ENCODE measurements at regions not wholly inside any gene's neighbourhood (a gene's known extent, or its start where the extent isn't known, plus 50 kb on each side); places are given as distances from the start of the nearest gene placed in this dataset.
"Not testable (repeated sequence)": the region's sequence is repeated elsewhere in the genome, so short reads cannot be mapped to it uniquely, and the experiment has no call there.

DNA sequence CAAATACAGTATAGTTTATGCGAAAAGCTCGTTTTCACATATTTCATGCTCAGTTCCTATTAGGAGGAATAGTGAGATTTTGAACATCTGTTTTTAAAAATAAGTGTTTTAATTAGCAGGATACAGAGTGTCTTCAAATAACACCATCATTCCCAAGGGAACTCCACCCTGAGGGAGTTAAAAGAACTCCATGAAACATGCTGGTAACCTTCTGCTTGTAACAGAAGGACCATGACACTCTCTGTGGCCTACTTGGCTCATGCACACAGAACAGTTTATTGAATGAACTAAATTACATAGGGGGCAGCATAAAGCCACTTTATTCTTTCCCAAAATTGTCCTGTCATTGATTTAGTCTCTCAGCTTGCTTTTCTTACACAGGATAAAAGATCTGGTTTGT lies 809.5 kb upstream of the SLITRK6 start:
- TF ChIP-seq, protein P1, sequence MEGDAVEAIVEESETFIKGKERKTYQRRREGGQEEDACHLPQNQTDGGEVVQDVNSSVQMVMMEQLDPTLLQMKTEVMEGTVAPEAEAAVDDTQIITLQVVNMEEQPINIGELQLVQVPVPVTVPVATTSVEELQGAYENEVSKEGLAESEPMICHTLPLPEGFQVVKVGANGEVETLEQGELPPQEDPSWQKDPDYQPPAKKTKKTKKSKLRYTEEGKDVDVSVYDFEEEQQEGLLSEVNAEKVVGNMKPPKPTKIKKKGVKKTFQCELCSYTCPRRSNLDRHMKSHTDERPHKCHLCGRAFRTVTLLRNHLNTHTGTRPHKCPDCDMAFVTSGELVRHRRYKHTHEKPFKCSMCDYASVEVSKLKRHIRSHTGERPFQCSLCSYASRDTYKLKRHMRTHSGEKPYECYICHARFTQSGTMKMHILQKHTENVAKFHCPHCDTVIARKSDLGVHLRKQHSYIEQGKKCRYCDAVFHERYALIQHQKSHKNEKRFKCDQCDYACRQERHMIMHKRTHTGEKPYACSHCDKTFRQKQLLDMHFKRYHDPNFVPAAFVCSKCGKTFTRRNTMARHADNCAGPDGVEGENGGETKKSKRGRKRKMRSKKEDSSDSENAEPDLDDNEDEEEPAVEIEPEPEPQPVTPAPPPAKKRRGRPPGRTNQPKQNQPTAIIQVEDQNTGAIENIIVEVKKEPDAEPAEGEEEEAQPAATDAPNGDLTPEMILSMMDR (IDR thresholded peaks at IDR 0.05; ENCODE audit: poor library complexity, severe bottlenecking): no peak
- DNase-seq (ENCODE audit: low spot score): no peak

DNA sequence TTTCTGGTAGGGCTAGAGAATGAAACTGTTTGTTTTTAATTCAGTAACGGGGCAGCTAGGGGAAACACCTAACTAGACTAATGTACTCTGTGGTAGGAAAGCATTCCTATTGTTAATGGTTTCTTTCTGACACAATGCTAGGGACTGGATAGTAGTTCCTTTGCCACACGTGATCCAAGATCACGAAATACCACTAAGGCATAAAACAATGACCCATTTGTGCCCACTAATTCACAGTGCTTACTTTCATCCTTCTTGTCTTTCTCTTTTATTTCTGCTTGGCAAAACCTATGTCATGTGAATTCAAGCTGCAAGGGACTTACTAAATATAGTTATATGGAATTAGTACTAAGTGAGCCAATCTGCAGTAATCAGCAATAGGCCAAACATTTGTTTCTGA lies 834.1 kb upstream of the SLITRK6 start:
- Histone ChIP-seq H3K4me1 (ENCODE audit: insufficient read depth, poor library complexity, severe bottlenecking) (no peaks in the 10 kb centered on the region), H3K9me3 (ENCODE audit: severe bottlenecking) (no peaks in the 10 kb centered on the region), H3K27ac (ENCODE audit: poor library complexity, severe bottlenecking) (no peak overlapping the region), H3K4me3 (ENCODE audit: severe bottlenecking) (no peak overlapping the region), H3K27me3 (ENCODE audit: insufficient read depth, poor library complexity, severe bottlenecking) (no peaks in the 10 kb centered on the region), H3K36me3 (ENCODE audit: low read depth) (no peaks in the 10 kb centered on the region)
- DNase-seq (ENCODE audit: low spot score): no peak
- TF ChIP-seq, protein P1 (IDR thresholded peaks at IDR 0.05; ENCODE audit: poor library complexity, severe bottlenecking): no peak
- no peak for ATAC-seq (ENCODE audit: low read depth)

More for the DNA sequence above, 809.5 kb upstream of the SLITRK6 start:
- no peaks in the 10 kb centered on the region for H3K27me3 ChIP-seq (ENCODE audit: insufficient read depth, poor library complexity, severe bottlenecking)
- no peak for ATAC-seq (ENCODE audit: low read depth)
- no peaks in the 10 kb centered on the region for H3K4me1 ChIP-seq (ENCODE audit: insufficient read depth, poor library complexity, severe bottlenecking)
- H3K9me3 ChIP-seq (ENCODE audit: severe bottlenecking): no peaks in the 10 kb centered on the region
- no peaks in the 10 kb centered on the region for H3K36me3 ChIP-seq (ENCODE audit: low read depth)
- H3K27ac ChIP-seq (ENCODE audit: poor library complexity, severe bottlenecking): no peak overlapping the region
- no peak overlapping the region for H3K4me3 ChIP-seq (ENCODE audit: severe bottlenecking)

DNA sequence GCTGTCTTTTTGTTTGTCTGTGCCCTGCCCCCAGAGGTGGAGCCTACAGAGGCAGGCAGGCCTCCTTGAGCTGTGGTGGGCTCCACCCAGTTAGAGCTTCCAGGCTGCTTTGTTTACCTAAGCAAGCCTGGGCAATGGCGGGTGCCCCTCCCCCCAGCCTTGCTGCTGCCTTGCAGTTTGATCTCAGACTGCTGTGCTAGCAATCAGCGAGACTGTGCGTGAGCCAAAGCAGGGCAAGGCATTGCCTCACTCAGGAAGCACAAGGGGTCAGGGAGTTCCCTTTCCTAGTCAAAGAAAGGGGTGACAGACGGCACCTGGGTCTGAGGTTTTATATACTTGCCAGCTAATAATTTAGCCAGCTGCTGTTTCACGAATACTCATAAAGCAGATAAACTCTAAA lies 852.0 kb upstream of the SLITRK6 start:
- not testable (repeated sequence) for H3K27me3 ChIP-seq (ENCODE audit: insufficient read depth, poor library complexity, severe bottlenecking); H3K27ac ChIP-seq (ENCODE audit: poor library complexity, severe bottlenecking); H3K9me3 ChIP-seq (ENCODE audit: severe bottlenecking); H3K4me1 ChIP-seq (ENCODE audit: insufficient read depth, poor library complexity, severe bottlenecking); DNase-seq (ENCODE audit: low spot score); H3K4me3 ChIP-seq (ENCODE audit: severe bottlenecking); ATAC-seq (ENCODE audit: low read depth); H3K36me3 ChIP-seq (ENCODE audit: low read depth)

DNA sequence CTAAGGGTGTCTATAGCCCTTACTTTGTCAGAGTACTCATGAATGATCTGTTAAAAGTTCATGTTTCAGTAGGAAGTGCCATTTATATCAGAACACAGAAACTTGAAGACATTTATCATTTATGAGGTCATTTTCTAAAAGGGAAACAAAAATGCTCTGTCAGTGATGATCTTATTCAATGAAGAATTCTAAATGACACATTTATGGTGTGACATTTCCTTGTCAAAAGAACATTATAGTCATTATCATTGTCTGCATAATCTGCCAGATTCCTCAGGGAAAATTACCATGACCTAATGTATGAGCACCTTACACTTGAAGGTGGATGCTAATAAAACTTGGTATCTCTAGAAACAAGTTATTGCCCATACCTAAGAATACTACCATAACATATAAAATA lies 853.8 kb upstream of the SLITRK6 start:
- no peaks in the 10 kb centered on the region for H3K27me3 ChIP-seq (ENCODE audit: insufficient read depth, poor library complexity, severe bottlenecking)
- no peaks in the 10 kb centered on the region for H3K36me3 ChIP-seq (ENCODE audit: low read depth)
- no peak overlapping the region for H3K27ac ChIP-seq (ENCODE audit: poor library complexity, severe bottlenecking)
- DNase-seq (ENCODE audit: low spot score): no peak
- no peaks in the 10 kb centered on the region for H3K9me3 ChIP-seq (ENCODE audit: severe bottlenecking)
- TF ChIP-seq, protein P1 (IDR thresholded peaks at IDR 0.05; ENCODE audit: poor library complexity, severe bottlenecking): no peak
- H3K4me3 ChIP-seq (ENCODE audit: severe bottlenecking): no peak overlapping the region
- H3K4me1 ChIP-seq (ENCODE audit: insufficient read depth, poor library complexity, severe bottlenecking): no peaks in the 10 kb centered on the region
- no peak for ATAC-seq (ENCODE audit: low read depth)

DNA sequence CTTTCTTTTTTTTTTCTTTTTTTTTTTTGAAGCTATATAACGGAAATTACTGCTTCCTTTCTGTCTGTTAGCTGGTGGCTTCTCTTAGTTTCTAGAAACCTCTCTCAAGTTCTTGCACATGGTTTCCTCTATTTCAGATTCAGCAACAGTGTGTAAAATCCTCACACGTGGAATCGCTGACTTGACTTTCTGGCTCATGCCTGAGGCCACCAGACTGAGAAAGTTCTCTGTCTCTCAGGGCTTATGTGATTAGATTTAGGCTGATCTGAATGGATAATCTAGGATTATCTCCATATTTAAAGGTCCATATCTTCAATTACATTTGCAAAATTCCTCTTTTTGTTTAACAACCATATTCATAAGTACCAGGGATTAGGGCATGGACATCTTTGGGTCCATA lies 856.3 kb upstream of the SLITRK6 start:
- Histone ChIP-seq H3K27me3 (ENCODE audit: insufficient read depth, poor library complexity, severe bottlenecking) (no peaks in the 10 kb centered on the region), H3K4me3 (ENCODE audit: severe bottlenecking) (no peak overlapping the region), H3K9me3 (ENCODE audit: severe bottlenecking) (no peaks in the 10 kb centered on the region), H3K27ac (ENCODE audit: poor library complexity, severe bottlenecking) (no peak overlapping the region), H3K36me3 (ENCODE audit: low read depth) (no peaks in the 10 kb centered on the region), H3K4me1 (ENCODE audit: insufficient read depth, poor library complexity, severe bottlenecking) (no peaks in the 10 kb centered on the region)
- no peak for ATAC-seq (ENCODE audit: low read depth)
- no peak for DNase-seq (ENCODE audit: low spot score)
- TF ChIP-seq, protein P1 (IDR thresholded peaks at IDR 0.05; ENCODE audit: poor library complexity, severe bottlenecking): no peak
